GM19238 (cell line): ENCODE measurements at regions not wholly inside any gene's neighbourhood (a gene's known extent, or its start where the extent isn't known, plus 50 kb on each side); places are given as distances from the start of the nearest gene placed in this dataset.
"Not testable (repeated sequence)": the region's sequence is repeated elsewhere in the genome, so short reads cannot be mapped to it uniquely, and the experiment has no call there.

ENCODE experiments used
- DNase-seq: peaks from one replicate; pipeline ENCODE4 v3.0.0; 2011; ENCODE audit warnings: low spot score; ENCODE audit not compliant: insufficient read length

GRCh38 chr4:176624983-176625610 lies 167.6 kb downstream of the VEGFC start:
- not testable (repeated sequence) for DNase-seq

DNA sequence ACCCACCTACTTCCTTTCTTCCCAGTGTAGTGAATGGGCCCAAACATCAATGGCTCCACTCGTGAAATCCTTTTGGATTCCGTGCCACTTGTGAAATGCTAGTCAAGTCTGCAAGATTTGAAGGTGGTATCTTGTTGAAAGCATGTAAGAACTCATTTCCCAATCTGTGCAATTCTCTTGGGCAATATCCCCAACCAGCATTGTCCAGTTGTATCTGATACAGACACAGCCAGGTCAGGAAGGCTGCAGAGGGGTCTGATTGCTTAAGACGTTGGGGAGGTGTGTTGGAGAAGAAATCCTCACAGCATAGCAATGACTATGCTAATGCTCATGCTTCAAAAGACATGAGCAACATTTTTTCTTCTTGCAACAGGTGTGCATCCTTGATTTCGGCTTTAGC lies 164.8 kb downstream of the VEGFC start:
- DNase-seq: no peak

GRCh38 chr4:176631611-176632010 lies 161.1 kb downstream of the VEGFC start:
- no peak for DNase-seq
